ENCODE measurements at regions not wholly inside any gene's neighbourhood (a gene's known extent, or its start where the extent isn't known, plus 50 kb on each side); places are given as distances from the start of the nearest gene placed in this dataset.

GRCh38 chr2:4420032-4420431, 716.7 kb downstream of the DCDC2C start:
- no peak for TF ChIP-seq REST (IDR thresholded peaks at IDR 0.05; ENCODE audit: insufficient read depth in 1 of 2, low read depth in 2 of 2, low read length in 2 of 2)
- no peak for TF ChIP-seq TAF1 (IDR thresholded peaks at IDR 0.05; ENCODE audit: borderline replicate concordance, insufficient read depth, low read length)
- TF ChIP-seq POLR2AphosphoS5 (IDR thresholded peaks at IDR 0.05; ENCODE audit: low read depth, low read length): no peak
- TF ChIP-seq FOXP2 (optimal IDR thresholded peaks at IDR 0.05; ENCODE audit: borderline replicate concordance, extremely low read depth, extremely low read length, insufficient read depth): no peak
- no peak for TF ChIP-seq SIN3A (IDR thresholded peaks at IDR 0.05; ENCODE audit: borderline replicate concordance, insufficient read depth, low read length)
